HL-60 (cell line): ENCODE measurements at regions not wholly inside any gene's neighbourhood (a gene's known extent, or its start where the extent isn't known, plus 50 kb on each side); places are given as distances from the start of the nearest gene placed in this dataset.

Experiments
- DNase-seq, 2 experiments: peaks; one replicate each; pipeline ENCODE4 v3.0.0-alpha.2; 2010 to 2020; ENCODE audit warnings: low read depth in 1 of 2, low spot score in 1 of 2
- H3K27ac ChIP-seq: fragments of 250-450 bp; sonication (Bioruptor Pico); replicated peaks from 2 replicates; pipeline ENCODE4 v1.5.1; 2020; ENCODE audit warnings: mild to moderate bottlenecking, moderate library complexity
- H3K27me3 ChIP-seq: fragments of 250-450 bp; sonication (Bioruptor Pico); 2 replicates; pipeline ENCODE4 v1.5.1; 2021; ENCODE audit warnings: mild to moderate bottlenecking, moderate library complexity; ENCODE audit not compliant: insufficient read depth, poor library complexity, severe bottlenecking
- H3K4me3 ChIP-seq: replicated peaks from 2 replicates; pipeline ENCODE4 v1.5.1; 2011; ENCODE audit warnings: mild to moderate bottlenecking, control low read depth, low read length; ENCODE audit not compliant: insufficient read depth
- CTCF ChIP-seq: IDR thresholded peaks from one replicate; pipeline ENCODE4 v1.5.1; 2011; ENCODE audit warnings: low read length, control low read depth, inconsistent platforms; ENCODE audit not compliant: insufficient read depth
- GABPA ChIP-seq: IDR thresholded peaks from 2 replicates; pipeline ENCODE4 v1.6.1; 2012; ENCODE audit warnings: low read depth
- POLR2AphosphoS5 ChIP-seq: IDR thresholded peaks from 2 replicates; pipeline ENCODE4 v1.6.1; 2012; ENCODE audit warnings: low read depth
- REST ChIP-seq: IDR thresholded peaks from 2 replicates; pipeline ENCODE4 v1.6.1; 2012; ENCODE audit warnings: low read depth; ENCODE audit not compliant: insufficient replicate concordance
- SPI1 ChIP-seq: IDR thresholded peaks from 2 replicates; pipeline ENCODE4 v1.6.1; 2012; ENCODE audit warnings: low read depth, mild to moderate bottlenecking, borderline replicate concordance

DNA sequence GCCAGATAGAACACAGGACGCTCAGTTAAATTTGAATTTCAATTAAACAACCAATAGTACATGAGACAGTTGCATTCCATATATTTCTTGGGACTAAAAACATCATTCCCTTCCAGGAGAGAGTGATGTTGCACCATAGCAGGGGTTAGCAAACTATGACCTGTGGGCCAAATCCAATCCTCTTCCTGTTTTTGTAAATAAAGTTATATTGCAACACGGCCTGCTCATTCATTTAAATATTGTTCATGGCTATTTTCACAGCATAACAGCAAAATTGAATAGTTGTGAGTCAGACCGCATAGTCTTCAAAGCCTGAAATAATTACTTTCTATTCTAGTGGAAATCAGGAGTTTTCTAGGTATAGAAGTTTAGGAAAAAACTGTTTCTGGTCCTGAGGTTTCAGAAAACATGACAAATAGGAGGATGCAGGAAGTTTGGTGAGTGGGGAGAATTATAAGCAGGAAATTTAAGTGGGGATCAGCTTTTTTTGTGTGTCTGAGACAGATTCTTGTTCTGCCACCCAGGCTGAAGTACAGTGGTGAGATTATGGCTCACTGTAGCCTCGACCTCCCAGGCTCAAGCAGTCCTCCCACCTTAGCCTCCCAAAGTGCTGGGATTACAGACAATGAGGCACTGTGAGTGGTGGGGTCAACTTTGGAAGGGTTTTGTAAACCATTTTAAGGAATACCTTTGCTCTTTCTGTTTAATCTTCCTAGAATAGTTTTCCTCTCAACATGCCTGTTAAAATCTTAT, 131.5 kb downstream of the SOCS6 start:
- no peak overlapping the region for H3K4me3 ChIP-seq
- H3K27me3 ChIP-seq = no peaks in the 10 kb centered on the region
- peak in 1 of 2 experiments; percentile 57 for DNase-seq
- no peak overlapping the region for H3K27ac ChIP-seq
- TF ChIP-seq GABPA (no peak), POLR2AphosphoS5 (no peak), SPI1 (peak; percentile 27; the same call in 1 of the 2 replicates)

GRCh38 chr18:70419526-70419925, 130.7 kb downstream of the SOCS6 start:
- Histone ChIP-seq H3K27ac (no peak overlapping the region), H3K4me3 (no peak overlapping the region)

GRCh38 chr18:70418546-70419311, 129.9 kb downstream of the SOCS6 start:
- H3K27ac ChIP-seq = no peak overlapping the region
- no peak for DNase-seq
- TF ChIP-seq REST (no peak), SPI1 (no peak), POLR2AphosphoS5 (no peak), GABPA (no peak), CTCF (no peak)
- no peaks in the 10 kb centered on the region for H3K27me3 ChIP-seq
- no peak overlapping the region for H3K4me3 ChIP-seq

More at GRCh38 chr18:70419526-70419925, 130.7 kb downstream of the SOCS6 start:
- TF ChIP-seq CTCF = no peak
- no peak for TF ChIP-seq SPI1
- TF ChIP-seq POLR2AphosphoS5 = no peak
- no peak for TF ChIP-seq REST
- no peak for TF ChIP-seq GABPA
- no peak for DNase-seq
- H3K27me3 ChIP-seq = no peaks in the 10 kb centered on the region

GRCh38 chr18:70417847-70418246, 129.0 kb downstream of the SOCS6 start:
- Histone ChIP-seq H3K4me3 (no peak overlapping the region), H3K27ac (no peak overlapping the region), H3K27me3 (no peaks in the 10 kb centered on the region)
- no peak for DNase-seq
- TF ChIP-seq POLR2AphosphoS5 = no peak
- no peak for TF ChIP-seq SPI1
- TF ChIP-seq CTCF = no peak
- no peak for TF ChIP-seq REST
- TF ChIP-seq GABPA = no peak
